ENCODE measurements at regions not wholly inside any gene's neighbourhood (a gene's known extent, or its start where the extent isn't known, plus 50 kb on each side); places are given as distances from the start of the nearest gene placed in this dataset.

- no peaks in the 10 kb centered on the region for H3K4me1 ChIP-seq (ENCODE audit: control insufficient read depth in 1 of 2, insufficient read depth in 2 of 2, low read depth in 1 of 2, low read length in 1 of 2)
- H3K27me3 ChIP-seq (ENCODE audit: insufficient read depth): no peaks in the 10 kb centered on the region
- WGBS (ENCODE audit: low lambda C conversion rate): 48% methylated on average over 1 of the region's 1 CpG
Measured at GRCh38 chr2:184463866-184464248, 134.5 kb upstream of the ZNF804A start.

More at GRCh38 chr2:184463866-184464248, 134.5 kb upstream of the ZNF804A start:
- Histone ChIP-seq H4K20me1 (ENCODE audit: insufficient read depth) (no peaks in the 10 kb centered on the region), H3K9me3 (no peaks in the 10 kb centered on the region), H3K9ac (no peak overlapping the region), H3F3A (replicated peaks; ENCODE audit: insufficient read depth) (no peaks in the 10 kb centered on the region), H3K4me3 (ENCODE audit: low read depth in 2 of 2, low read length in 1 of 2) (no peak overlapping the region), H3K36me3 (replicated peaks in 1 of 2; ENCODE audit: control insufficient read depth in 1 of 2, insufficient read depth in 2 of 2, low read length in 1 of 2) (no peaks in the 10 kb centered on the region), H3K4me2 (no peak overlapping the region), H3K9me2 (no peaks in the 10 kb centered on the region), H3K79me2 (ENCODE audit: insufficient read depth) (no peaks in the 10 kb centered on the region), H3K27ac (ENCODE audit: low read depth in 2 of 2, low read length in 1 of 2) (no peak overlapping the region), H2AFZ (ENCODE audit: low read depth) (no peak overlapping the region)
- POLR2A ChIA-PET: no interaction called here
- TF ChIP-seq RXRA (IDR thresholded peaks at IDR 0.05; ENCODE audit: borderline replicate concordance, low read depth) (no peak), CHD2 (IDR thresholded peaks at IDR 0.05; ENCODE audit: low read length, partially characterized antibody) (no peak), SIN3A (IDR thresholded peaks at IDR 0.05; ENCODE audit: borderline replicate concordance, low read depth, low read length) (no peak), SMC3 (IDR thresholded peaks at IDR 0.05; ENCODE audit: low read depth, low read length) (no peak), RAD21 (IDR thresholded peaks at IDR 0.05; ENCODE audit: low read length) (no peak), NFIC (IDR thresholded peaks at IDR 0.05; ENCODE audit: borderline replicate concordance) (no peak), EP300 (IDR thresholded peaks at IDR 0.05; ENCODE audit: borderline replicate concordance in 1 of 2, low read depth in 1 of 2, low read length in 1 of 2) (no peak), ZBTB33 (IDR thresholded peaks at IDR 0.05; ENCODE audit: borderline replicate concordance, low read depth) (no peak), MXI1 (IDR thresholded peaks at IDR 0.05; ENCODE audit: low read depth, low read length) (no peak), USF2 (IDR thresholded peaks at IDR 0.05; ENCODE audit: borderline replicate concordance, low read depth, low read length) (no peak), MEF2A (IDR thresholded peaks at IDR 0.05; ENCODE audit: borderline replicate concordance, low read depth) (no peak), RCOR1 (IDR thresholded peaks at IDR 0.05; ENCODE audit: low read length) (no peak), GABPA (IDR thresholded peaks at IDR 0.05; ENCODE audit: low read depth) (no peak), USF1 (IDR thresholded peaks at IDR 0.05; ENCODE audit: borderline replicate concordance, low read depth) (no peak), IRF3 (IDR thresholded peaks at IDR 0.05; ENCODE audit: low read depth, low read length) (no peak)
- TF ChIP-seq, protein P1, sequence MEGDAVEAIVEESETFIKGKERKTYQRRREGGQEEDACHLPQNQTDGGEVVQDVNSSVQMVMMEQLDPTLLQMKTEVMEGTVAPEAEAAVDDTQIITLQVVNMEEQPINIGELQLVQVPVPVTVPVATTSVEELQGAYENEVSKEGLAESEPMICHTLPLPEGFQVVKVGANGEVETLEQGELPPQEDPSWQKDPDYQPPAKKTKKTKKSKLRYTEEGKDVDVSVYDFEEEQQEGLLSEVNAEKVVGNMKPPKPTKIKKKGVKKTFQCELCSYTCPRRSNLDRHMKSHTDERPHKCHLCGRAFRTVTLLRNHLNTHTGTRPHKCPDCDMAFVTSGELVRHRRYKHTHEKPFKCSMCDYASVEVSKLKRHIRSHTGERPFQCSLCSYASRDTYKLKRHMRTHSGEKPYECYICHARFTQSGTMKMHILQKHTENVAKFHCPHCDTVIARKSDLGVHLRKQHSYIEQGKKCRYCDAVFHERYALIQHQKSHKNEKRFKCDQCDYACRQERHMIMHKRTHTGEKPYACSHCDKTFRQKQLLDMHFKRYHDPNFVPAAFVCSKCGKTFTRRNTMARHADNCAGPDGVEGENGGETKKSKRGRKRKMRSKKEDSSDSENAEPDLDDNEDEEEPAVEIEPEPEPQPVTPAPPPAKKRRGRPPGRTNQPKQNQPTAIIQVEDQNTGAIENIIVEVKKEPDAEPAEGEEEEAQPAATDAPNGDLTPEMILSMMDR (IDR thresholded peaks at IDR 0.05): no peak
- TF ChIP-seq, protein P2, sequence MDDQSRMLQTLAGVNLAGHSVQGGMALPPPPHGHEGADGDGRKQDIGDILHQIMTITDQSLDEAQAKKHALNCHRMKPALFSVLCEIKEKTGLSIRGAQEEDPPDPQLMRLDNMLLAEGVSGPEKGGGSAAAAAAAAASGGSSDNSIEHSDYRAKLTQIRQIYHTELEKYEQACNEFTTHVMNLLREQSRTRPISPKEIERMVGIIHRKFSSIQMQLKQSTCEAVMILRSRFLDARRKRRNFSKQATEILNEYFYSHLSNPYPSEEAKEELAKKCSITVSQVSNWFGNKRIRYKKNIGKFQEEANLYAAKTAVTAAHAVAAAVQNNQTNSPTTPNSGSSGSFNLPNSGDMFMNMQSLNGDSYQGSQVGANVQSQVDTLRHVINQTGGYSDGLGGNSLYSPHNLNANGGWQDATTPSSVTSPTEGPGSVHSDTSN (IDR thresholded peaks at IDR 0.05): no peak
- DNase-seq: no peak
- CTCF ChIA-PET: interaction anchor here (0.7 to 1.3 kb wide), 2 partner anchors 12 to 1135 kb away, joined by 3 read pairs; no protein-coding TSS in a partner anchor

Measured in SK-N-SH (cell line).